ENCODE measurements at regions not wholly inside any gene's neighbourhood (a gene's known extent, or its start where the extent isn't known, plus 50 kb on each side); places are given as distances from the start of the nearest gene placed in this dataset.

DNA sequence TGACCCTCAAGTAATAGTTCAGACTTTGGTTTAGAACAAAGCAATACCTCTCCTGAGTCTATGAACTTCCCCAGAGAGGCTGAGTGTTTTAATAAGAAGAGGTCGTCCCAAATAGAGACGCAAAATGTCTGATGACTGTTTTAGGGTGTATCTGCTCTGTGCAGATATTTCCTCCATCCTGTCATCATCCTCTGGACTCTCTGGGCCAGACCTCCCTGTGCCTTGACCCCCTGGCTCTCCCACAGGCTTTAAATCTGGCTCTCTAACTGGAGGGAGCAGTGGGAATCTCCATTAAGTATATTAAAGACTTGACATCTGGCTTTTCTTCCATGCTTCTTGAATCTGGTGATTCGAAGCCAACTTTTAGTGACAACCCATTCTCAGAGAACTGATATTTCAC, 633.3 kb downstream of the INHBA start:
- H3K27ac Mint-ChIP-seq, result no peak overlapping the region
- H3K4me3 Mint-ChIP-seq, result no peak overlapping the region
- no peaks in the 10 kb centered on the region for H3K27me3 Mint-ChIP-seq (ENCODE audit: low read depth)
- H3K4me1 Mint-ChIP-seq (ENCODE audit: low read depth), result no peaks in the 10 kb centered on the region
- DNase-seq (ENCODE audit: low spot score), result no peak
- no peaks in the 10 kb centered on the region for H3K36me3 Mint-ChIP-seq (ENCODE audit: low read depth)
- H3K9me3 Mint-ChIP-seq, result no peaks in the 10 kb centered on the region

DNA sequence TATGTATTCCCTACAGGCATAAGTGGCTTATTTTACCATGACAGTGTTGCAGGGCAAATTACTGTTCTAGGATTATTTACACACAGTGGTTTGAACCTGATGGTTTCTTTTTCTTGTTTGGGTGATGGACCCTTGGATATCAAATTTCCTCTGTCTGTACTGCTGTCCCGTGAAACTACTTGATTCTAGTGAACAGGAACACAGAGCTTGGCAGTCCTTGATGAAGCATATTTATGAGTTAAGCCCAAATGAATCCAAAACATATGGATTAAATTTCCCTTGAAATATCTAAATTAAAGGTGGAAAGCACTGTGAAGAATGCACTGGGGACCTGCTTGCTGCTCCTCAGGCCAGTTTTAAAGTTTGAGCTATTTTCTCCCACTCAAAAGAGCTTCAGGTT, 635.3 kb downstream of the INHBA start:
- no peaks in the 10 kb centered on the region for H3K27me3 Mint-ChIP-seq (ENCODE audit: low read depth)
- no peaks in the 10 kb centered on the region for H3K36me3 Mint-ChIP-seq (ENCODE audit: low read depth)
- no peak overlapping the region for H3K4me3 Mint-ChIP-seq

DNA sequence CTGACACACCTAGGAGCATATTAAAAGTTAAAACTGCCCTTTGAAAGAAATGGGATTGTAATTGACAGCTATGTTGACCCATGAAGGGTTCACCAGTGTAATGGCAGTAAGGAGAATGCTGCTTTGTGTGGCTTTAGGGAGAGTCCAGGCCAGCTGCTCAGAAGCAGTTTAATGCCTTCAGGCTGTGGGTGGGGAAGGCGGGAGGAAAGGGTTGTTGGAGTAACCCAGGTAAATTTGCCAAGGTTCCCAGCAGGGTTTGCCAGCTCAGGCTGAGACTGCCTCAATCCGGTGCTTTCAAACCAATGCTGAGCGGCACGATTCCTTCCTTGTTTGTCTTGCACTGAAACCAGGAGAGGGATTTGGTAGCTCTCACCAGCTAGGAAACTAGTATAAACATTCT, 637.2 kb downstream of the INHBA start:
- Mint-ChIP-seq H3K27ac (no peak overlapping the region), H3K27me3 (ENCODE audit: low read depth) (no peaks in the 10 kb centered on the region), H3K4me1 (ENCODE audit: low read depth) (no peaks in the 10 kb centered on the region), H3K36me3 (ENCODE audit: low read depth) (no peaks in the 10 kb centered on the region), H3K4me3 (no peak overlapping the region), H3K9me3 (no peaks in the 10 kb centered on the region)
- DNase-seq (ENCODE audit: low spot score), result no peak

More for the DNA sequence above, 635.3 kb downstream of the INHBA start:
- no peak overlapping the region for H3K27ac Mint-ChIP-seq
- no peaks in the 10 kb centered on the region for H3K9me3 Mint-ChIP-seq
- no peaks in the 10 kb centered on the region for H3K4me1 Mint-ChIP-seq (ENCODE audit: low read depth)
- DNase-seq (ENCODE audit: low spot score), result no peak

DNA sequence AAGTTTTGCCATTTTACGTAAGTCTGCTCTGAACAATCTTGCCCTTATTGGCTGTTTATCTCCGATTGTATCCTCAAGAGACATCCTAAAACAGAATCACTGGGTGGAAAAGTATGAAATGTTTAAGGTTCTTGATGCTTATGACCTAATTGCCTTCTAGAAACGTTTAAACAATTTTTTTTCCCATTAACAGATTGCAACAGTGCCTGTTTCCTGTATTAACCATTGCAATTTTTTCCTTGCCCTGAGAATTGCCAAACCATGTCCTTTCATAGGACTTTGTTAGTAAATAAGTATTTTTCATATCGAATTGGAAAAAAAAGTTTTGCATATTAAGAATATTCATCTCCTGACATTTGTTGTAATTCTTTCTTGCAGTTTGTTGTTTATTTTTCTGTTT, 639.8 kb downstream of the INHBA start:
- H3K4me1 Mint-ChIP-seq (ENCODE audit: low read depth), result no peaks in the 10 kb centered on the region
- H3K27ac Mint-ChIP-seq, result no peak overlapping the region
- no peak for DNase-seq (ENCODE audit: low spot score)
- no peaks in the 10 kb centered on the region for H3K36me3 Mint-ChIP-seq (ENCODE audit: low read depth)
- H3K4me3 Mint-ChIP-seq, result no peak overlapping the region
- no peaks in the 10 kb centered on the region for H3K27me3 Mint-ChIP-seq (ENCODE audit: low read depth)
- peaks cover under 1% of the 10 kb centered on the region for H3K9me3 Mint-ChIP-seq

DNA sequence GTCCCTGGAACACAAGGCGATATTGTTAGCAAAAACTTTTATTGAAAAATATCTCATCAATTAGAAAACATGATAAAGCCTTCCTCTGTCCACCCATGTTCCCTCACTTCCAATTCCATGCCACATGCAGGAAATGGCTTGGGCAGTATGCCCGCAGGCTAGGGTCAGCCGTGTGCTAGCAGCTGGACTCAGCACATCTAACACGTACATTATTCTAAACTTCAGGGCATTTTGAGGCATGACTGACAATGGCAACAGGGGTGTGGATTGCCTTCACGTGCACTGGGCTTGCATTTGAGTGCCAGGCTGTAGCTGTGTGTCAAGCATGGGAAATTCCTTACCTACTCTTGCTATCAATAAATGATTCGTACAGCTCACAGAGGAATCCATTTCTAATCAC, 642.1 kb downstream of the INHBA start:
- Mint-ChIP-seq H3K4me1 (ENCODE audit: low read depth) (no peaks in the 10 kb centered on the region), H3K9me3 (peaks cover 13% of the 10 kb centered on the region), H3K36me3 (ENCODE audit: low read depth) (no peaks in the 10 kb centered on the region), H3K27me3 (ENCODE audit: low read depth) (no peaks in the 10 kb centered on the region), H3K27ac (no peak overlapping the region), H3K4me3 (no peak overlapping the region)
- no peak for DNase-seq (ENCODE audit: low spot score)

DNA sequence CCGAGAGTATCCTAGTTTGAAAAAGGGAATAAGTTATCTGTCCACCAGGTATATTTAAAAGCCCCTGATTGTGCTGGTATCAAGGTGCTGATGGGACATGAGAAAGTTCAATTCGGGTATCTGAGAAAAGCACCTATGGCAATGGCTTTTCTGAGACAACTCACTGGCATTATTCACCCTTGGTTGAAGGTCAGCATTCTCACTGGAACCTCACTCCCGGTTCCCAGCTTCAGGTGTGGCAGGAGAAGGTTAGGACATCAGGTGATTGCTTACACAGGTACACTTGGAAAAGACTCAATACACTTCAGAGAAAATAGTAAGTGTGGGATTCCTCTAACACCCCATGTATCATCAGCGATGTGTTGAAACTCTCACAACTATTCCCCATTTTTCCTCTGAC, 643.1 kb downstream of the INHBA start:
- Mint-ChIP-seq H3K9me3 (peaks cover 16% of the 10 kb centered on the region), H3K4me1 (ENCODE audit: low read depth) (no peaks in the 10 kb centered on the region), H3K27ac (no peak overlapping the region)

DNA sequence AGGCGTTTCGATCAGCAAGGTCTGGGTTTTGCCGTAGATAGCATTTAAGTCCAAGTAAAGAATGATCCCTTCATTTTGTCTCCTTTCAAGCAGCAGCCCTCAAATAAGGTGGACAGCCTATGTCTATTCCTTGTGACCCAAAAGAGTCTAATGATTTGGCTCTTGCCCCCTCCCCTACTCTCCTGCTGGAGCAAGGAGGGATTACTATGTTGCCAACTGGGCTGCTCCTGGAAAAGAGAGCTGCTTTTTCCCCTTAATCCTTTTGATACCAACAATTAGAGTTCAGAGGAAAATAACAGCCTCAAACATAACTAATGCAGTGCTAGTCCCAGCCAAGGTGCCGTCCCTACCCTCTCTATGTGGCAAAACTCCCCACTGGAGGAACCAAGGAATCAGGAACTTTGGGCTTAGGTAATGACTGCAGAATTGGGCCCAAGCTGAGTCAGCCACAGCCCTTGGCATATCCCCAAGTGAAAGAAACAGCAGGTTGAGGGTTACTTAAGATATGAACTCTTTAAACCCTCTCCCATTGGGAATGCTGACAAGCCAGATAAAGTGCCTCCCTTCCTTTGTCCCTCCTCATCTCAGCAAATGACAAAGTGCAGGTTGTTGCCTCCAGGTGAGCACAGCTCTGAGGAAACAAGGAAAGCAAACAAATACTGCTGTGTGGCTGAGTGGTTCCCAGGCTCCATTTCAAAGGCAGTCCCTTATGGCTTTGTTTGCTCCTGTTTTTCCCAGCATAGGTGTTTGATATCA, 643.7 kb downstream of the INHBA start:
- no peaks in the 10 kb centered on the region for H3K4me1 Mint-ChIP-seq (ENCODE audit: low read depth)
- H3K4me3 Mint-ChIP-seq, result no peak overlapping the region
- peaks cover 18% of the 10 kb centered on the region for H3K9me3 Mint-ChIP-seq
- no peak for DNase-seq (ENCODE audit: low spot score)
- no peaks in the 10 kb centered on the region for H3K27me3 Mint-ChIP-seq (ENCODE audit: low read depth)
- H3K27ac Mint-ChIP-seq, result no peak overlapping the region
- H3K36me3 Mint-ChIP-seq (ENCODE audit: low read depth), result no peaks in the 10 kb centered on the region

More for the DNA sequence above, 643.1 kb downstream of the INHBA start:
- no peak for DNase-seq (ENCODE audit: low spot score)
- Mint-ChIP-seq H3K27me3 (ENCODE audit: low read depth) (no peaks in the 10 kb centered on the region), H3K4me3 (no peak overlapping the region), H3K36me3 (ENCODE audit: low read depth) (no peaks in the 10 kb centered on the region)

DNA sequence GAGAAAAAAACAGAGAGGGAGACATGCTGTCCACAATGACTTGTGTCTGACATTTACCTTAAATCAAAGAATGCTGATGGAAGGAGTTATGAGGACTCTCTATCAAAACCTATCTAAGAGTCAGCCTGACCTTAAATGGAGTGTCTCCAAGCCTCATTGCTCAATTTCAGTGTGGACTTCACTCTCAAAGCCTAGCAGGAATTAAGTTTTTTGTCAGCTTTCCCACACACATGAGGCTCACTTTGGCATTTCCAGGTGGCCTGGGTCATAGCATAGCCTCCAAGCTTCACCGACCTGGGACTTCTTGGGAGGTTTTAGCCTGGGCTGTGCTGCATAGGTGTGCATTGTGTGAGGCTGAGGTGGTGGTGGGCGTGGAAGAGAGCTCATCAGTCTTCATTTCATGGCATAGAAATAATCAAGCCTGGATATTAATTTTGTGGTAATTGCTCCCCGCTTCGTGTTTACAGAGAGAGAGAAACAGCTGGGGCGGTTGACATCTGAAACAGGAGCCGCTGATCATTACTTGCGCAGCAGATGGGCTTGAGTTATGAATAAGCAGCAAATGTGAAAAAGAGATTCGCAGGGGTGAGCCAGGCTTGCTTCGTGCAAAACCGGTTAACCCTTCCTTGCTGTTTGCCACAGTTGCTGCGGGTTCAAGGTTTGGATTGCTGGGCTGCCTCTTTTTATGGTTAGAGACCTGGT, 647.8 kb downstream of the INHBA start:
- H3K4me1 Mint-ChIP-seq (ENCODE audit: low read depth), result no peaks in the 10 kb centered on the region
- H3K27ac Mint-ChIP-seq, result no peak overlapping the region
- DNase-seq (ENCODE audit: low spot score), result no peak
- H3K36me3 Mint-ChIP-seq (ENCODE audit: low read depth), result no peaks in the 10 kb centered on the region
- H3K27me3 Mint-ChIP-seq (ENCODE audit: low read depth), result no peaks in the 10 kb centered on the region
- no peak overlapping the region for H3K4me3 Mint-ChIP-seq
- peaks cover 35% of the 10 kb centered on the region for H3K9me3 Mint-ChIP-seq

DNA sequence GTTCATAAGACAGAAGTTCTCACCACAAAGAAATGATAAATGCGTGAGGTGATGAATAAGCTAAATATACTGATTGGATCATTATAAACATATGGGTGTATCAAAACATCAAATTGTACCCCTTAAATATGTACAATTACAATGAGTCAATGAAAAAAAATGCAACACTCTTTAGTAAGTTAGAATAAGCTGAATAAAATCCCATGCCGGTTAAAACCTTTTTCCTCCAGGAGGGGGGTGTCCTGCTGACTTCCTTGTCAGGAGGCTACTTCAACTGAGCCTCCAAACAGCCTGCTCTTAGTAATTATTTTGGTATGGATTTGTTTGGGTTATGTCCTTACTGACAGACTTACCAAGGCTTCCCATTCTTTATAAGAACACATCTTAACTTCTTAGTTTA, 649.1 kb downstream of the INHBA start:
- no peak for DNase-seq (ENCODE audit: low spot score)
- Mint-ChIP-seq H3K4me1 (ENCODE audit: low read depth) (no peaks in the 10 kb centered on the region), H3K4me3 (no peak overlapping the region), H3K36me3 (ENCODE audit: low read depth) (no peaks in the 10 kb centered on the region), H3K27me3 (ENCODE audit: low read depth) (no peaks in the 10 kb centered on the region), H3K27ac (no peak overlapping the region), H3K9me3 (peaks cover 35% of the 10 kb centered on the region)

DNA sequence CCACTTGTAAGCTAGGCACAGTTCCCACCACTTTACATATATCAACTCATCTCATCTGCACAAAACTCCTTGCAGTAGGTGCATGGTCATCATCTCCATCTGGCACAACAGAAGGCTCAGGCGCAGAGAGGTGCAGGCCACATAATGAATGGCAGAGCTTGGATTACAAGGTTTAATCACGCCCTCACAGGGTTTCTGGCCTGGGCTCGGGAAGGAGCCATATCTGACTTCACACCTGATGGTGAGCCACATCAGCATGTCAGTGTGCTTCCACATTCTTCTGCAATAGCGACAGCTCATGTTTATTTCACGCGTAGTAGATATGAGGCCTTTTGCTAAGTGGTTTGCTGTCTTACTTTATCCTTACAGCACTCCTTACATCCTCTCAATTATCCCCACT, 650.2 kb downstream of the INHBA start:
- Mint-ChIP-seq H3K27ac (no peak overlapping the region), H3K27me3 (ENCODE audit: low read depth) (no peaks in the 10 kb centered on the region), H3K9me3 (peaks cover 31% of the 10 kb centered on the region), H3K4me3 (no peak overlapping the region), H3K36me3 (ENCODE audit: low read depth) (no peaks in the 10 kb centered on the region), H3K4me1 (ENCODE audit: low read depth) (no peaks in the 10 kb centered on the region)
- no peak for DNase-seq (ENCODE audit: low spot score)

DNA sequence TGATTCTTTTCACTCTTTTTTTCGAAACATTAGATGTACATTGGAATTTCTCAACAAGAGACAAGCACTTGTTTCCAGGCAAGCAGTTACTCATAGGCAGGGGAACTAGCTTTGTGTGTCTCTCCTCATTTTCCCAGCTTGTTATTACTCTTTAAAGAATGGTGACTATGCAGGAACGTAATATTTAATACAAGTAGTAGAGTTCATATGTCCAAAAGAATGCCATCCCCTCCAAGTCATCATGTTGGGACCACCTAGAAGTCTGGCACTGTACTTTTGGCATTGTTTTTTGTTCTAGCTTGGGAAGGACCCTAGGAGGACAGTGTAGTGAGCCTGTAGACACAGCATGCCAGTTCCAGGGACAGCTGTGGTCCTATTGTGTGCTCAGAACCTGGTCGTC, 650.7 kb downstream of the INHBA start:
- no peak overlapping the region for H3K4me3 Mint-ChIP-seq
- no peaks in the 10 kb centered on the region for H3K4me1 Mint-ChIP-seq (ENCODE audit: low read depth)
- no peak for DNase-seq (ENCODE audit: low spot score)
- H3K9me3 Mint-ChIP-seq, result peaks cover 30% of the 10 kb centered on the region
- no peaks in the 10 kb centered on the region for H3K27me3 Mint-ChIP-seq (ENCODE audit: low read depth)
- H3K36me3 Mint-ChIP-seq (ENCODE audit: low read depth), result no peaks in the 10 kb centered on the region
- no peak overlapping the region for H3K27ac Mint-ChIP-seq

DNA sequence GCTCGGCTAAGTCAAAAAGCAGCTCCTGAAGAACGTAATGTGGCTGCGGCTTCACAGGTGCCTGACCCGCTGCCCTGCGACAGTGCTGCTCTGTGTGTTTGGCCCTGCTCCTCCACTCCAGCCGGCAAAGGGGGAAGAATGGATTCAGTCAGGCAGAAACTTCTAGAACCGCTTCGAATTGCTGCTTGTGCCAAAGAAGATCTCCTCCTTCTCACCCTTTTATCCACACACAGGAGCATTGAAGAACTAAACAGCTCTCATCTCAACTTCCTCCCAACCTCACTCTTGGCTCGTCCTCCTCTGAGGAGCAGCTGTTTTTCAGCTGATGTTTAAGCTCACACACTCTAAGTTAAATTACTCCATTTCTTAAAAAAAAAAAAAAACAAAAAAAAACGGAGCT, 651.4 kb downstream of the INHBA start:
- no peak for DNase-seq (ENCODE audit: low spot score)
- H3K9me3 Mint-ChIP-seq, result peaks cover 27% of the 10 kb centered on the region
- no peaks in the 10 kb centered on the region for H3K27me3 Mint-ChIP-seq (ENCODE audit: low read depth)
- H3K27ac Mint-ChIP-seq, result no peak overlapping the region
- H3K4me1 Mint-ChIP-seq (ENCODE audit: low read depth), result no peaks in the 10 kb centered on the region
- H3K4me3 Mint-ChIP-seq, result no peak overlapping the region
- no peaks in the 10 kb centered on the region for H3K36me3 Mint-ChIP-seq (ENCODE audit: low read depth)

DNA sequence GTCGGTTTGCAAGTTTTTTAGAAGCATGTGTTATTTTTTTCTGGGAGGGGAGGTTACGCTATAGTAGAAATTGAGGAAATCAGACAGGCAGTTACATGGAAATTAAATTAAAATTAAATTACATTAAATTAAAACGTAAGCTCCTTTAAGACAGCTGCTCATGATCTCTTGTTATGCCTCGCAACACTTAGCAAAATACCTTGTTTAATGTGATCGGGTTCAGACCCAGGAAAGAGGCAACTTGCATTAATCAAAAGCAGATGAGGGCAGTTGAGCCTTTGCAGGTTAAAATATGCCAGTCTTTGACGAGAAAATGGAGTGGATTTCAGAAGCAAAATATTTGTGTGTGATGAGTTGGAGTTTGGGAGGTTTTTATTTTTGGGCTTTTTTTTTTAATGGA, 651.8 kb downstream of the INHBA start:
- Mint-ChIP-seq H3K27ac (no peak overlapping the region), H3K27me3 (ENCODE audit: low read depth) (no peaks in the 10 kb centered on the region), H3K36me3 (ENCODE audit: low read depth) (no peaks in the 10 kb centered on the region), H3K4me3 (no peak overlapping the region), H3K9me3 (peaks cover 25% of the 10 kb centered on the region), H3K4me1 (ENCODE audit: low read depth) (no peaks in the 10 kb centered on the region)
- no peak for DNase-seq (ENCODE audit: low spot score)

DNA sequence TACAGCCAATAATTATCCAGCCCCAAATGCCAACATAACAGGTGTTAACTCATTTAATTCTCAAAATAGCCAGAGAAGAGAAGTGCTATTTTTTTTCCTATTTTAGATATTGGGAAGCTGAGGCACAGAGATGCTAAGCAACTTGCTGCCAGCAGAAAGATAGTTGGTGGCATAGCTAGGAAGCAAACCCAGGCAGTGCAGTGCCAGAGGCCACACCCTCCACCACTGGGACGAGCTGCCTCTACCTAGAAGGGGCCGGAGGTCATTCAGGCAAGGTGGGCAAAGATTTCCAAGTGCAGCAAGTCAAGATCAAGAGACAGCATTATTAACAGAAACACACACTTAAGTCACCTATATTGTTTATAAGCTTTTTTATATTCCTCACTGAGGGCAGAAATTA, 654.1 kb downstream of the INHBA start:
- no peak overlapping the region for H3K27ac Mint-ChIP-seq
- H3K4me1 Mint-ChIP-seq (ENCODE audit: low read depth), result no peaks in the 10 kb centered on the region
- H3K9me3 Mint-ChIP-seq, result peaks cover 18% of the 10 kb centered on the region
- H3K27me3 Mint-ChIP-seq (ENCODE audit: low read depth), result no peaks in the 10 kb centered on the region
- no peak for DNase-seq (ENCODE audit: low spot score)
- H3K4me3 Mint-ChIP-seq, result no peak overlapping the region
- no peaks in the 10 kb centered on the region for H3K36me3 Mint-ChIP-seq (ENCODE audit: low read depth)

DNA sequence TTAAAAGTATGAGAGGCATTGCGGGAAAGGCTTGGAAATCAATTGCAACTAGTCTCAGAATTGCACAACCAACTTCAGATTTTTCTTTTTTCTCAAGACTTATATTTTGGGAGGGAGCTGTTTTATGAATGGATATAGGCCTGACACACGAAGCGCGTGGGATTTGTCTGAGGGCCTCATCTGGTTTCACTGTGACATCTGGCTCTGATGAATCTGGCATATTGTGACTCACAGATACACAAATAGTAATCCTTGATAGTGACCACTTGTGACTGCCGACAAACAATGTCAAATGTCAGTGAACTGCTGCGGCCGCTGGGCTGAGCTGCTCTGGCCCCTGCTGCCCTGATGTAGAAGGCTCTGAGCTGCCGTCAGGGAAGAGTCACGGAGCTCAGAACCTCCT, 655.1 kb downstream of the INHBA start:
- Mint-ChIP-seq H3K4me1 (ENCODE audit: low read depth) (no peaks in the 10 kb centered on the region), H3K9me3 (peaks cover 21% of the 10 kb centered on the region), H3K36me3 (ENCODE audit: low read depth) (no peaks in the 10 kb centered on the region), H3K27me3 (ENCODE audit: low read depth) (no peaks in the 10 kb centered on the region), H3K4me3 (no peak overlapping the region), H3K27ac (no peak overlapping the region)
- DNase-seq (ENCODE audit: low spot score), result no peak
